ENCODE measurements at regions not wholly inside any gene's neighbourhood (a gene's known extent, or its start where the extent isn't known, plus 50 kb on each side); places are given as distances from the start of the nearest gene placed in this dataset.
"Not testable (repeated sequence)": the region's sequence is repeated elsewhere in the genome, so short reads cannot be mapped to it uniquely, and the experiment has no call there.

- Histone ChIP-seq H3K27ac (ENCODE audit: poor library complexity, severe bottlenecking) (no peak overlapping the region), H3K27me3 (ENCODE audit: insufficient read depth, poor library complexity, severe bottlenecking) (no peaks in the 10 kb centered on the region), H3K36me3 (ENCODE audit: low read depth) (no peaks in the 10 kb centered on the region), H3K9me3 (ENCODE audit: severe bottlenecking) (no peaks in the 10 kb centered on the region), H3K4me1 (ENCODE audit: insufficient read depth, poor library complexity, severe bottlenecking) (no peaks in the 10 kb centered on the region), H3K4me3 (ENCODE audit: severe bottlenecking) (no peak overlapping the region)
- TF ChIP-seq, protein P1, sequence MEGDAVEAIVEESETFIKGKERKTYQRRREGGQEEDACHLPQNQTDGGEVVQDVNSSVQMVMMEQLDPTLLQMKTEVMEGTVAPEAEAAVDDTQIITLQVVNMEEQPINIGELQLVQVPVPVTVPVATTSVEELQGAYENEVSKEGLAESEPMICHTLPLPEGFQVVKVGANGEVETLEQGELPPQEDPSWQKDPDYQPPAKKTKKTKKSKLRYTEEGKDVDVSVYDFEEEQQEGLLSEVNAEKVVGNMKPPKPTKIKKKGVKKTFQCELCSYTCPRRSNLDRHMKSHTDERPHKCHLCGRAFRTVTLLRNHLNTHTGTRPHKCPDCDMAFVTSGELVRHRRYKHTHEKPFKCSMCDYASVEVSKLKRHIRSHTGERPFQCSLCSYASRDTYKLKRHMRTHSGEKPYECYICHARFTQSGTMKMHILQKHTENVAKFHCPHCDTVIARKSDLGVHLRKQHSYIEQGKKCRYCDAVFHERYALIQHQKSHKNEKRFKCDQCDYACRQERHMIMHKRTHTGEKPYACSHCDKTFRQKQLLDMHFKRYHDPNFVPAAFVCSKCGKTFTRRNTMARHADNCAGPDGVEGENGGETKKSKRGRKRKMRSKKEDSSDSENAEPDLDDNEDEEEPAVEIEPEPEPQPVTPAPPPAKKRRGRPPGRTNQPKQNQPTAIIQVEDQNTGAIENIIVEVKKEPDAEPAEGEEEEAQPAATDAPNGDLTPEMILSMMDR (IDR thresholded peaks at IDR 0.05; ENCODE audit: poor library complexity, severe bottlenecking), result no peak
- no peak for DNase-seq (ENCODE audit: low spot score)
- no peak for ATAC-seq (ENCODE audit: low read depth)
These were observed 160.3 kb downstream of the CXXC4 start for GRCh38 chr4:104334410-104334809.

GRCh38 chr4:104330125-104330905 lies 164.4 kb downstream of the CXXC4 start:
- H3K27ac ChIP-seq (ENCODE audit: poor library complexity, severe bottlenecking), result no peak overlapping the region
- no peak overlapping the region for H3K4me3 ChIP-seq (ENCODE audit: severe bottlenecking)
- H3K4me1 ChIP-seq (ENCODE audit: insufficient read depth, poor library complexity, severe bottlenecking), result no peaks in the 10 kb centered on the region
- TF ChIP-seq, protein P1 (IDR thresholded peaks at IDR 0.05; ENCODE audit: poor library complexity, severe bottlenecking), result no peak
- DNase-seq (ENCODE audit: low spot score) (no peak), ATAC-seq (ENCODE audit: low read depth) (no peak)
- no peaks in the 10 kb centered on the region for H3K36me3 ChIP-seq (ENCODE audit: low read depth)
- H3K9me3 ChIP-seq (ENCODE audit: severe bottlenecking), result no peaks in the 10 kb centered on the region
- H3K27me3 ChIP-seq (ENCODE audit: insufficient read depth, poor library complexity, severe bottlenecking), result no peaks in the 10 kb centered on the region

DNA sequence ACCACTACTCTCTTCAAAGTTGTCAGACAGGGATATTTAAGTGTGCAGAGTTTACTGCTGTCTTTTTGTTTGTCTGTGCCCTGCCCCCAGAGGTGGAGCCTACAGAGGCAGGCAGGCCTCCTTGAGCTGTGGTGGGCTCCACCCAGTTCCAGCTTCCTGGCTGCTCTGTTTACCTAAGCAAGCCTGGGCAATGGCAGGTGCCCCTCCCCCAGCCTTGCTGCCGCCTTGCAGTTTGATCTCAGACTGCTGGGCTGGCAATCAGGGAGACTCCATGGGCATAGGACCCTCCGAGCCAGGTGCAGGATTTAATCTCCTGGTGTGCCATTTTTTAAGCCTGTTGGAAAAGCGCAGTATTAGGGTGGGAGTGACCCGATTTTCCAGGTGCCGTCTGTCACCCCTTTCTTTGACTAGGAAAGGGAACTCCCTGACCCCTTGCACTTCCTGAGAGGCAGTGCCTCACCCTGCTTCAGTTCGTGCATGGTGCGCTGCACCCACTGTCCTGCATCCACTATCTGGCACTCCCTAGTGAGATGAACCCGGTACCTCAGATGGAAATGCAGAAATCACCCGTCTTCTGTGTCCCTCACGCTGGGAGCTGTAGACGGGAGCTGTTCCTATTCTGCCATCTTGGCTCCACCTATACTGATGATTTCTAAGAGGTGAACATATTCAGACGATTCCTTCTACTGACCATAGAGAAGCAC lies 167.6 kb downstream of the CXXC4 start:
- H3K9me3 ChIP-seq (ENCODE audit: severe bottlenecking); H3K4me3 ChIP-seq (ENCODE audit: severe bottlenecking); H3K27me3 ChIP-seq (ENCODE audit: insufficient read depth, poor library complexity, severe bottlenecking); ATAC-seq (ENCODE audit: low read depth); H3K4me1 ChIP-seq (ENCODE audit: insufficient read depth, poor library complexity, severe bottlenecking); H3K36me3 ChIP-seq (ENCODE audit: low read depth); DNase-seq (ENCODE audit: low spot score); H3K27ac ChIP-seq (ENCODE audit: poor library complexity, severe bottlenecking): not testable (repeated sequence)

DNA sequence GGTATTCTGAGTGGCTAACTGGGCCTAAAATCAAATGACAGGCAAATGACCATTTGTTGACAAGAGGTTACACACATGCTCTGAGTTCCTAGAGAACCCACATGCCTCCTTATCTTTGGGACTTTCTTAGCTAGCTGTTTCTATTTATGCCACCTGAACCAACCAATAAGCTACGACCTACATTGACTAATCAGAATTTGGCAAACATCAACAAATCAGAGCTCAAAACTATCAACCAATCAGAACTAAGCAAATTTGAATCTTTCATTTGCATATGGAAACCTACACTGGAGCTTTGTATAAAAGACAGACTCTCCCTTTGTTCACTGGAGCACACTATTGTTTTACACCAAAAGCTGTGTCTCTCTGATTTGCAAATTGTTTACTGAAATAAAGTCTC lies 192.0 kb downstream of the CXXC4 start:
- ATAC-seq (ENCODE audit: low read depth) (no peak), DNase-seq (ENCODE audit: low spot score) (no peak)
- no peak overlapping the region for H3K27ac ChIP-seq (ENCODE audit: poor library complexity, severe bottlenecking)
- H3K36me3 ChIP-seq (ENCODE audit: low read depth), result no peaks in the 10 kb centered on the region
- TF ChIP-seq, protein P1 (IDR thresholded peaks at IDR 0.05; ENCODE audit: poor library complexity, severe bottlenecking), result no peak
- no peak overlapping the region for H3K4me3 ChIP-seq (ENCODE audit: severe bottlenecking)
- H3K4me1 ChIP-seq (ENCODE audit: insufficient read depth, poor library complexity, severe bottlenecking), result no peaks in the 10 kb centered on the region
- H3K9me3 ChIP-seq (ENCODE audit: severe bottlenecking), result no peaks in the 10 kb centered on the region
- H3K27me3 ChIP-seq (ENCODE audit: insufficient read depth, poor library complexity, severe bottlenecking), result no peaks in the 10 kb centered on the region

GRCh38 chr4:104294811-104295210 lies 199.9 kb downstream of the CXXC4 start:
- no peaks in the 10 kb centered on the region for H3K4me1 ChIP-seq (ENCODE audit: insufficient read depth, poor library complexity, severe bottlenecking)
- no peak overlapping the region for H3K4me3 ChIP-seq (ENCODE audit: severe bottlenecking)
- TF ChIP-seq, protein P1 (IDR thresholded peaks at IDR 0.05; ENCODE audit: poor library complexity, severe bottlenecking), result no peak
- H3K27me3 ChIP-seq (ENCODE audit: insufficient read depth, poor library complexity, severe bottlenecking), result no peaks in the 10 kb centered on the region
- H3K36me3 ChIP-seq (ENCODE audit: low read depth), result no peaks in the 10 kb centered on the region
- ATAC-seq (ENCODE audit: low read depth), result no peak
- no peak overlapping the region for H3K27ac ChIP-seq (ENCODE audit: poor library complexity, severe bottlenecking)
- no peak for DNase-seq (ENCODE audit: low spot score)
- H3K9me3 ChIP-seq (ENCODE audit: severe bottlenecking), result no peaks in the 10 kb centered on the region
